ENCODE measurements at regions not wholly inside any gene's neighbourhood (a gene's known extent, or its start where the extent isn't known, plus 50 kb on each side); places are given as distances from the start of the nearest gene placed in this dataset.

- Histone ChIP-seq H2AFZ (ENCODE audit: low read length) (no peak overlapping the region), H3K4me3 (replicated peaks in 1 of 4; ENCODE audit: control extremely low read depth in 1 of 4, insufficient read depth in 1 of 4, low read depth in 3 of 4, low read length in 4 of 4) (no peak overlapping the region), H3K36me3 (ENCODE audit: control insufficient read depth, insufficient read depth, low read length) (no peaks in the 10 kb centered on the region), H3K4me2 (ENCODE audit: extremely low read depth, insufficient read depth, low read length) (no peak overlapping the region), H3K4me1 (ENCODE audit: control insufficient read depth, extremely low read depth, insufficient read depth, low read length) (no peaks in the 10 kb centered on the region), H3K79me2 (ENCODE audit: control insufficient read depth, insufficient read depth, low read length) (no peaks in the 10 kb centered on the region), H3K9me3 (ENCODE audit: control insufficient read depth, insufficient read depth, low read depth, low read length) (no peaks in the 10 kb centered on the region), H3K27ac (ENCODE audit: insufficient read depth, low read length) (no peak overlapping the region), H3K9ac (ENCODE audit: insufficient read depth, low read length) (no peak overlapping the region), H4K20me1 (ENCODE audit: control insufficient read depth, extremely low read depth, insufficient read depth, low read length) (no peaks in the 10 kb centered on the region), H3K27me3 (ENCODE audit: control insufficient read depth, insufficient read depth, low read length) (no peaks in the 10 kb centered on the region)
- TF ChIP-seq EZH2 (IDR thresholded peaks at IDR 0.05; ENCODE audit: low read length, missing control alignments): no peak
- no peak for TF ChIP-seq CTCF (conservative IDR thresholded peaks at IDR 0.05 in 1 of 2, IDR thresholded peaks at IDR 0.05 in 1 of 2; ENCODE audit: low read depth in 1 of 2, low read length in 2 of 2)
- no peak for DNase-seq (ENCODE audit: low read depth in 2 of 2)
These were observed 133.4 kb upstream of the AGAP1 start for GRCh38 chr2:235360446-235360845.

- no peaks in the 10 kb centered on the region for H3K79me2 ChIP-seq (ENCODE audit: control insufficient read depth, insufficient read depth, low read length)
- no peaks in the 10 kb centered on the region for H3K27me3 ChIP-seq (ENCODE audit: control insufficient read depth, insufficient read depth, low read length)
These were observed 128.1 kb upstream of the AGAP1 start for GRCh38 chr2:235365743-235366142.

GRCh38 chr2:235366390-235366789 is 127.5 kb upstream of the AGAP1 start:
- Histone ChIP-seq H3K4me3 (replicated peaks in 1 of 4; ENCODE audit: control extremely low read depth in 1 of 4, insufficient read depth in 1 of 4, low read depth in 3 of 4, low read length in 4 of 4) (no peak overlapping the region), H3K36me3 (ENCODE audit: control insufficient read depth, insufficient read depth, low read length) (no peaks in the 10 kb centered on the region), H2AFZ (ENCODE audit: low read length) (no peak overlapping the region), H3K27me3 (ENCODE audit: control insufficient read depth, insufficient read depth, low read length) (no peaks in the 10 kb centered on the region), H3K9me3 (ENCODE audit: control insufficient read depth, insufficient read depth, low read depth, low read length) (no peaks in the 10 kb centered on the region), H3K9ac (ENCODE audit: insufficient read depth, low read length) (no peak overlapping the region), H3K4me2 (ENCODE audit: extremely low read depth, insufficient read depth, low read length) (no peak overlapping the region), H4K20me1 (ENCODE audit: control insufficient read depth, extremely low read depth, insufficient read depth, low read length) (no peaks in the 10 kb centered on the region), H3K27ac (ENCODE audit: insufficient read depth, low read length) (no peak overlapping the region), H3K4me1 (ENCODE audit: control insufficient read depth, extremely low read depth, insufficient read depth, low read length) (no peaks in the 10 kb centered on the region), H3K79me2 (ENCODE audit: control insufficient read depth, insufficient read depth, low read length) (no peaks in the 10 kb centered on the region)
- TF ChIP-seq EZH2 (IDR thresholded peaks at IDR 0.05; ENCODE audit: low read length, missing control alignments) (no peak), CTCF (conservative IDR thresholded peaks at IDR 0.05 in 1 of 2, IDR thresholded peaks at IDR 0.05 in 1 of 2; ENCODE audit: low read depth in 1 of 2, low read length in 2 of 2) (no peak)
- DNase-seq (ENCODE audit: low read depth in 2 of 2): no peak

More at GRCh38 chr2:235365743-235366142, 128.1 kb upstream of the AGAP1 start:
- Histone ChIP-seq H2AFZ (ENCODE audit: low read length) (no peak overlapping the region), H3K4me1 (ENCODE audit: control insufficient read depth, extremely low read depth, insufficient read depth, low read length) (no peaks in the 10 kb centered on the region), H3K9me3 (ENCODE audit: control insufficient read depth, insufficient read depth, low read depth, low read length) (no peaks in the 10 kb centered on the region), H3K4me2 (ENCODE audit: extremely low read depth, insufficient read depth, low read length) (no peak overlapping the region), H3K36me3 (ENCODE audit: control insufficient read depth, insufficient read depth, low read length) (no peaks in the 10 kb centered on the region), H3K9ac (ENCODE audit: insufficient read depth, low read length) (no peak overlapping the region), H3K4me3 (replicated peaks in 1 of 4; ENCODE audit: control extremely low read depth in 1 of 4, insufficient read depth in 1 of 4, low read depth in 3 of 4, low read length in 4 of 4) (no peak overlapping the region), H3K27ac (ENCODE audit: insufficient read depth, low read length) (no peak overlapping the region), H4K20me1 (ENCODE audit: control insufficient read depth, extremely low read depth, insufficient read depth, low read length) (no peaks in the 10 kb centered on the region)
- DNase-seq (ENCODE audit: low read depth in 2 of 2): no peak
- no peak for TF ChIP-seq CTCF (conservative IDR thresholded peaks at IDR 0.05 in 1 of 2, IDR thresholded peaks at IDR 0.05 in 1 of 2; ENCODE audit: low read depth in 1 of 2, low read length in 2 of 2)
- no peak for TF ChIP-seq EZH2 (IDR thresholded peaks at IDR 0.05; ENCODE audit: low read length, missing control alignments)

Measured in fibroblast of lung (primary cell).